ENCODE measurements at regions not wholly inside any gene's neighbourhood (a gene's known extent, or its start where the extent isn't known, plus 50 kb on each side); places are given as distances from the start of the nearest gene placed in this dataset.

- no peak for TF ChIP-seq EZH2 (IDR thresholded peaks at IDR 0.05; ENCODE audit: borderline replicate concordance, low read depth, low read length, poor library complexity, severe bottlenecking)
- no peak for TF ChIP-seq CTCF (conservative IDR thresholded peaks at IDR 0.05; ENCODE audit: low read depth, low read length)
Observed at GRCh38 chr6:144361016-144361415, 75.9 kb downstream of the UTRN start.
